Transverse colon (tissue), 4 donors: ENCODE measurements at regions not wholly inside any gene's neighbourhood (a gene's known extent, or its start where the extent isn't known, plus 50 kb on each side); places are given as distances from the start of the nearest gene placed in this dataset.

Source experiments
- DNase-seq: peaks from one replicate; pipeline ENCODE4 v3.0.0-alpha.2; 2019
- H3K27ac ChIP-seq, 4 donors: fragments of 200-600 bp; sonication (generic); 2 replicates each; pipeline ENCODE4 v1.5.1; 2016 to 2018; ENCODE audit warnings: inconsistent platforms in 4 of 4
- H3K27me3 ChIP-seq: fragments of 200-600 bp; sonication (generic); 2 replicates; pipeline ENCODE4 v1.5.1; 2017; ENCODE audit warnings: inconsistent platforms
- H3K36me3 ChIP-seq, 4 donors: fragments of 200-600 bp; sonication (generic); 2 replicates each; pipeline ENCODE4 v1.5.1; 2017 to 2019; ENCODE audit warnings: inconsistent platforms in 4 of 4
- H3K4me1 ChIP-seq, 4 donors: fragments of 200-600 bp; sonication (generic); 2 replicates each; pipeline ENCODE4 v1.5.1; 2017 to 2020; ENCODE audit warnings: inconsistent platforms in 4 of 4
- H3K4me3 ChIP-seq, 4 donors: fragments of 200-600 bp; sonication (generic); 1 replicate in 1 of 4; 2 replicates in 3 of 4; pipeline versions ENCODE4 v1.5.1 to v1.6.1; 2017 to 2019; ENCODE audit warnings: inconsistent platforms in 4 of 4
- H3K9me3 ChIP-seq, 2 donors: fragments of 200-600 bp; sonication (generic); 2 replicates each; pipeline ENCODE4 v1.5.1; 2017 to 2019; ENCODE audit warnings: inconsistent platforms in 2 of 2
- CTCF ChIP-seq, 5 experiments: fragments of 200-600 bp in 3 of 5; fragments of 450-650 bp in 2 of 5; sonication (generic) in 3 of 5; IDR thresholded peaks; 1 replicate in 2 of 5; 2 replicates in 3 of 5; pipeline ENCODE4 v1.5.1; 2016 to 2017; ENCODE audit warnings: antibody characterized with exemption in 5 of 5, inconsistent platforms in 3 of 5, mild to moderate bottlenecking in 2 of 5, moderate library complexity in 1 of 5
- EP300 ChIP-seq: sonication (generic); formaldehyde crosslinking; IDR thresholded peaks from one replicate; pipeline ENCODE4 v1.6.1; 2017; ENCODE audit warnings: antibody characterized with exemption, low read depth
- POLR2A ChIP-seq: fragments of 450-650 bp; IDR thresholded peaks from one replicate; pipeline ENCODE4 v1.6.1; 2016; ENCODE audit warnings: antibody characterized with exemption, mild to moderate bottlenecking, moderate library complexity
- POLR2AphosphoS5 ChIP-seq, 3 donors: sonication (generic); formaldehyde crosslinking; IDR thresholded peaks; one replicate each; pipeline ENCODE4 v1.6.1; 2016; ENCODE audit warnings: antibody characterized with exemption in 3 of 3
- WGBS, 2 donors: methylation state at CpG; one replicate each; pipeline ENCODE4 v1.1.5; 2018; ENCODE audit warnings: low coverage in 1 of 2; 5-methylcytosine and 5-hydroxymethylcytosine counted together
- in situ Hi-C, 4 donors: fragments of 200-750 bp; cut with MboI; loops; one replicate each; pipeline versions ENCODE4 v1.15.0 to v1.15.1; 2017; ENCODE audit warnings: low sequenced_read_pairs in 3 of 4, low pct_ligation_motif_present in 1 of 4, low pct_unique_long_range_greater_than_20kb in 1 of 4
- intact Hi-C: fragments of 100-400 bp; cut with DNase I; formaldehyde crosslinking; loops from one replicate; pipeline ENCODE4 v1.15.1; 2023; ENCODE audit warnings: low total_unique reads

DNA sequence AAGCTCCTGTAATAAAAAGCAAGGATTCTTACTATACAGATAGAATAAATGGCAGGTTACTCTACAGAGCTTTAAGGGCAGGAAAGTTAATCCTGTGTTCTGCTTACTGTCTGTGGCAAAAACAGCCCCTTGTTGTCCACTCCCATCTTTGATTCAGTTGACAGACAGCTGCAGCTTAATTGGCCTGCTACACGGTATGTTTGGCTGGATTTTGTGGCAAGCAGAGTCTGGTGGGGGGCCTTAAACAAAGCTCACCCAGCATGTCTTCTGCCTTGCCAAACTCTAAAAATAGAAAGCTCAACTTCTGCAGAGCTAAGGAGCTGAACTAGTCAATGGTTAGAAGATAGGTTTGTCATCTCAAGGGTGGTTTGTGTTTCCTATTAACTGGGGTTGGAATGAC is 407.2 kb downstream of the HLX start:
- TF ChIP-seq POLR2AphosphoS5 (IDR thresholded peaks at IDR 0.05) (no peak), POLR2A (no peak), EP300 (no peak), CTCF (IDR thresholded peaks at IDR 0.05) (no peak)
- in situ Hi-C loops, result no loop called here
- no peak overlapping the region for H3K4me3 ChIP-seq
- intact Hi-C loops, result no loop called here
- no peaks in the 10 kb centered on the region for H3K4me1 ChIP-seq
- no peak for DNase-seq
- no peaks in the 10 kb centered on the region for H3K9me3 ChIP-seq
- 55% methylated on average over 1 of the region's 1 CpG; no CpG with 5 or more reads in 1 of the 2 donors for WGBS, 2 donors
- no peaks in the 10 kb centered on the region for H3K27me3 ChIP-seq
- no peaks in the 10 kb centered on the region for H3K36me3 ChIP-seq
- no peak overlapping the region for H3K27ac ChIP-seq

- Histone ChIP-seq H3K9me3 (no peaks in the 10 kb centered on the region), H3K4me3 (no peak overlapping the region), H3K27ac (no peak overlapping the region), H3K4me1 (no peaks in the 10 kb centered on the region), H3K27me3 (no peaks in the 10 kb centered on the region), H3K36me3 (no peaks in the 10 kb centered on the region)
- no peak for DNase-seq
- in situ Hi-C loops, result no loop called here
- TF ChIP-seq EP300, result no peak
- TF ChIP-seq POLR2AphosphoS5 (IDR thresholded peaks at IDR 0.05), result no peak
- no peak for TF ChIP-seq CTCF (IDR thresholded peaks at IDR 0.05)
- no peak for TF ChIP-seq POLR2A
- WGBS, 2 donors, result 22 to 52% methylated on average over 2 of the region's 2 CpGs
- intact Hi-C loops, result no loop called here
Observed at GRCh38 chr1:221289103-221289502, 409.9 kb downstream of the HLX start.

DNA sequence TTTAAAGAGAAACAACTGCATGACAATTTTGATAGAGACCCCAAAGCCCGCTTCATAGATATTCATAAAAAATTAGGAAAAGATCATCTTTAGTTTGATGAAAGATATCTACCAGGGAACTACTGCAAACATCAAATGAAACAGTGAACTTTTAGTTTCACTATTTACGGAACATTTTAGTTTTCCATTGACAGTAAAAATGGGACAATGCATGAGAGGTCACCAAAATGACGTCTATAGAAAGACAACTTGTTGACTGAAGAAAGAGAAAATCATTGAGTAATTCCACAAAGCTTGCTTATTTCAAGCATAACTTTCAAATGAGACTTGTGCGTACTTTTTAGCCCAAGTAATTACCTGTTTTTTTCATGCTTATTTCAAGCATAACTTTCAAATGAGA is 411.4 kb downstream of the HLX start:
- no peak for TF ChIP-seq POLR2A
- no peak for TF ChIP-seq POLR2AphosphoS5 (IDR thresholded peaks at IDR 0.05)
- no peak for TF ChIP-seq CTCF (IDR thresholded peaks at IDR 0.05)
- no peak for TF ChIP-seq EP300
- H3K27ac ChIP-seq, result no peak overlapping the region
- in situ Hi-C loops (no loop called here), intact Hi-C loops (no loop called here)
- DNase-seq, result no peak
- no peaks in the 10 kb centered on the region for H3K27me3 ChIP-seq
- H3K4me1 ChIP-seq, result no peaks in the 10 kb centered on the region
- 57 to 64% methylated on average over 4 of the region's 4 CpGs for WGBS, 2 donors
- no peaks in the 10 kb centered on the region for H3K36me3 ChIP-seq
- H3K4me3 ChIP-seq, result no peak overlapping the region
- H3K9me3 ChIP-seq, result no peaks in the 10 kb centered on the region

- intact Hi-C loops, result no loop called here
Observed at GRCh38 chr1:221291113-221291512, 411.9 kb downstream of the HLX start.

More at GRCh38 chr1:221291113-221291512, 411.9 kb downstream of the HLX start:
- H3K9me3 ChIP-seq, result no peaks in the 10 kb centered on the region
- H3K36me3 ChIP-seq, result no peaks in the 10 kb centered on the region
- WGBS, 2 donors, result 47 to 49% methylated on average over 5 of the region's 5 CpGs
- no peaks in the 10 kb centered on the region for H3K27me3 ChIP-seq
- no peak overlapping the region for H3K4me3 ChIP-seq
- no peak overlapping the region for H3K27ac ChIP-seq
- in situ Hi-C loops, result no loop called here
- DNase-seq, result no peak
- no peak for TF ChIP-seq POLR2A
- no peak for TF ChIP-seq CTCF (IDR thresholded peaks at IDR 0.05)
- no peak for TF ChIP-seq POLR2AphosphoS5 (IDR thresholded peaks at IDR 0.05)
- no peak for TF ChIP-seq EP300
- H3K4me1 ChIP-seq, result no peaks in the 10 kb centered on the region
